HG03558 (cell line): ENCODE measurements at regions not wholly inside any gene's neighbourhood (a gene's known extent, or its start where the extent isn't known, plus 50 kb on each side); places are given as distances from the start of the nearest gene placed in this dataset.
"Not testable (repeated sequence)": the region's sequence is repeated elsewhere in the genome, so short reads cannot be mapped to it uniquely, and the experiment has no call there.

Experiments
- ATAC-seq: cut with Tn5 transposase; IDR thresholded peaks from one replicate; pipeline ENCODE4 v1.9.1; 2021; ENCODE audit warnings: moderate number of reproducible peaks; ENCODE audit not compliant: unreplicated experiment; ENCODE audit errors: extremely low read depth

- no peak for ATAC-seq
These were observed 105.6 kb upstream of the ALDH3B2 start for GRCh38 chr11:67780056-67780455.

- not testable (repeated sequence) for ATAC-seq
These were observed 104.9 kb upstream of the ALDH3B2 start for GRCh38 chr11:67779189-67779875.

GRCh38 chr11:67776852-67777520, 102.6 kb upstream of the ALDH3B2 start:
- ATAC-seq = no peak

- ATAC-seq = not testable (repeated sequence)
These were observed 99.8 kb upstream of the ALDH3B2 start for GRCh38 chr11:67774175-67774574.

GRCh38 chr11:67768001-67768730, 93.7 kb upstream of the ALDH3B2 start:
- ATAC-seq = not testable (repeated sequence)

GRCh38 chr11:67761211-67761610, 86.8 kb upstream of the ALDH3B2 start:
- ATAC-seq = not testable (repeated sequence)

- not testable (repeated sequence) for ATAC-seq
These were observed 84.9 kb upstream of the ALDH3B2 start for GRCh38 chr11:67759321-67759720.

- not testable (repeated sequence) for ATAC-seq
These were observed 84.0 kb upstream of the ALDH3B2 start for GRCh38 chr11:67758467-67758866.

DNA sequence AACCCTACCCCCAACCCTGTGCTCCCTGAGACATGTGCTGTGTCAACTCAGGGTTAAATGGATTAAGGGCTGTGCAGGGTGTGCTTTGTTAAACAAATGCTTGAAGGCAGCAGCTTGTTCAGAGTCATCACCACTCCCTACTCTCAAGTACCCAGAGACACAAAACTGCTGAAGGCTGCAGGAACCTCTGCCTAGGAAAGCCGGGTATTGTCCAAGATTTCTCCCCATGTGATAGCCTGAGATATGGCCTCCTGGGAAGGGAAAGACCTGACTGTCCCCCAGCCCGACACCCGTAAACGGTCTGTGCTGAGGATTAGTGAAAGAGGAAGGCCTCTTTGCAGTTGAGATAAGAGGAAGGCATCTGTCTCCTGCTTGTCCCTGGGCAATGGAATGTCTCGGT, 83.6 kb upstream of the ALDH3B2 start:
- ATAC-seq = not testable (repeated sequence)

- not testable (repeated sequence) for ATAC-seq
These were observed 79.4 kb upstream of the ALDH3B2 start for GRCh38 chr11:67753820-67754219.

- no peak for ATAC-seq
These were observed 70.8 kb upstream of the ALDH3B2 start for GRCh38 chr11:67745181-67745726.

DNA sequence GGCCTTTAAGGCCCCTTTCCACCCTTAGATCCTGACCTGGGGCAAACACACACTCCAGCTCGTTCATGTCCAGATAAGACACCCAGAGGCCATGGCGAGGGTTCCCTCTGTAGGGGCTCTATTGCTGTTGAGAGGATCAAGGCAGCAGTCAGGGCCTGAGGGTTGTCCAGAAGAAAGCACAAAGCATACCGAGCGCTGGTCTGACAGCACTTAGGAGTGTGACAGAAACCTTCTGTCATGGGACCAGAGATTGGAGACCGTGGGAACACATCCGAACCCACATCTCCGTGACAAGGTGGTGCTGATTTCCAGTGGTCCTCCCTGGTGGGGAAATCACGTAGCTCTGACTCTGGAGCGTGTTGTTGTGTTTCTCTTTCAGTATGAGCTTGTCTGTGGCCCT, 69.8 kb upstream of the ALDH3B2 start:
- not testable (repeated sequence) for ATAC-seq

DNA sequence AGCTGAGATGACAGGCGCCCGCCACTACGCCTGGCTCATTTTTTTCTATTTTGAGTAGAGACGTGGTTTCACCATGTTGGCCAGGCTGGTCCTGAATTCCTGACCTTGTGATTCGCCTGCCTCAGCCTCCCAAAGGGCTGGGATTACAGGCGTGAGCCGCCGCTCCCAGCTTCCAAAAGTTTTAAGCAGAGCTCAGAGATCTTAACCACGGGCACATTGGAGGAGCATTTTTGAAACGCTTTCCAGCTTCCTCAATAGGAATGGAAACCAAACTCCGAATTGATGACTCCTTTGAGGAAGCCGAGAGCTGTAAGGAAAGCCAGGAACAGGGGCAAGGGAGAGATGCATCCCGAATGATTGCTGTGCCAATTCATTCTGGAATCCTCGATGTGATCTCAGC, 63.8 kb upstream of the ALDH3B2 start:
- not testable (repeated sequence) for ATAC-seq

GRCh38 chr11:67737562-67738080, 63.2 kb upstream of the ALDH3B2 start:
- ATAC-seq = not testable (repeated sequence)

DNA sequence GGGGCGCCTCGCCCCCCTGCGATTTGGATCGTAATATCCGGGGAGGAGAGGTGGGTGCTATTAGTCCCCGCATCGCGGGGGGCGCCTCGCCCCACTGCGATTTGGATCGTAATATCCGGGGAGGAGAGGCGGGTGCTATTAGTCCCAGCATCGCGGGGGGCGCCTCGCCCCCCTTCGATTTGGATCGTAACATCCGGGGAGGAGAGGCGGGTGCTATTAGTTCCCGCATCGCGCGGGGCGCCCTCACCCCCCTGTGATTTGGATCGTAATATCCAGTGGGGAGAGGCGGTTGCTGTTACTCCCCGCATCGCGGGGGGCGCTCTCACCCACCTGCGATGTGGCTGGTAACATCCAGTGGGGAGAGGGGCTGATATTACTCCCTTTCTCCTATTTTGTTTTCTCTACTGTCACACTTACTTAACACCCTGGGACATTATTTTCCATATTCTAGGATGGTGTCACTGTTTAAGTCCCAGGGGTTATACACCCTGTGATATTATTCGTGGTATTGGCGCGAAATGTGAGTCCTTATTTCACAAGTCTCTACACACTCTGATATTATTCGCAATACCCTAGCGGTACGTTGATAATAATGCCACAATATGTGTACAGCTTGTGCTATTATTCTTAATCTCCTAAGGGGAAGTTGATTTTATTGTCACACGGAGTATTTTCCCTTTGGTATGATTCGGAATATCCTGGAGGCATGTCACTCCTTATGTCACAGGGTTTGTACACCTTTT, 57.8 kb upstream of the ALDH3B2 start:
- ATAC-seq = no peak

- no peak for ATAC-seq
These were observed 57.2 kb upstream of the ALDH3B2 start for GRCh38 chr11:67731583-67731982.

DNA sequence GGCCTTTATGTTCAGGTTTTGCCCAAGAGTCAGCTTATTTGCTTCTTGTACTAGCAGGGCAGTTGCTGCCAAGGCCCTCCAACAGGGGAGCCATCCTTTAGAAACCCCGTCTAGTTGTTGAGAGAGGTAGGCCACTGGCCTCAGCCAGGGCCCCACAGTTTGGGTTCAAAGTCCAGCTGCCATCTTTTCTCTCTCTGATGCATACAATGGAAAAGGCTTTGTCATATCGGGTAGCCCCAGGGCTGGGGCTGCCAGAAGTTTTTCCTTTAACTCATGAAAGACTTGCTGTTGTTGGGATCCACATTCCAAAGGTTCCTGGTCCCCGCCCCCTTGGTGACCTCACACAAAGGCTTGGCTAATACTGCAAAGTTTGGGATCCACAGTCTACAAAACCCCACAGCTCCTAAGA, 53.7 kb upstream of the ALDH3B2 start:
- not testable (repeated sequence) for ATAC-seq

- ATAC-seq = not testable (repeated sequence)
These were observed 52.9 kb upstream of the ALDH3B2 start for GRCh38 chr11:67727066-67728040.
